K562 (cell line): ENCODE measurements at regions not wholly inside any gene's neighbourhood (a gene's known extent, or its start where the extent isn't known, plus 50 kb on each side); places are given as distances from the start of the nearest gene placed in this dataset.

Experiments used
- CAMTA2 ChIP-seq: fragments of 250-450 bp; sonication (Bioruptor Pico); conservative IDR thresholded peaks from 2 replicates; pipeline ENCODE4 v1.5.1; 2022
- TRIM24 ChIP-seq, 2 experiments: fragments of 450-650 bp; IDR thresholded peaks; 2 replicates each; pipeline ENCODE4 v1.6.1; 2016
- ZBTB40 ChIP-seq, 2 experiments: fragments of 450-650 bp in 1 of 2; sonication (generic) in 1 of 2; formaldehyde crosslinking in 1 of 2; IDR thresholded peaks; 2 replicates each; pipeline versions ENCODE4 v1.7.1 to v1.9.0; 2016 to 2022; ENCODE audit warnings: inconsistent platforms in 1 of 2, mild to moderate bottlenecking in 1 of 2, missing genetic modification reagents in 1 of 2

- TF ChIP-seq ZBTB40 (IDR thresholded peaks at IDR 0.05) (no peak), ZBTB40 (CRISPR knock-in tag; IDR thresholded peaks at IDR 0.05) (no peak), CAMTA2 (CRISPR knock-in tag) (no peak), TRIM24 (IDR thresholded peaks at IDR 0.05) (no peak)
- TF ChIP-seq, all 486 proteins: peak for 0
Measured at GRCh38 chr6:168726312-168726856, 285.4 kb downstream of the SMOC2 start (continued).
